Naive B cell (primary cell): ENCODE measurements at regions not wholly inside any gene's neighbourhood (a gene's known extent, or its start where the extent isn't known, plus 50 kb on each side); places are given as distances from the start of the nearest gene placed in this dataset.

Experiments used
- ATAC-seq, 2 donors: fragments of 150-1000 bp; cut with Tn5 transposase; 2 replicates each; pipeline ENCODE4 v1.10.0; 2021; ENCODE audit warnings: low read depth in 2 of 2, mild to moderate bottlenecking in 2 of 2, moderate library complexity in 2 of 2
- DNase-seq: peaks from one replicate; pipeline ENCODE4 v3.0.0; 2022
- H3K27ac Mint-ChIP-seq, 6 donors: one replicate each; pipeline ENCODE4 v1.8.0; 2020 to 2022; ENCODE audit warnings: mild to moderate bottlenecking in 6 of 6, mixed read lengths in 6 of 6, moderate library complexity in 5 of 6, inconsistent platforms in 2 of 6
- H3K27me3 Mint-ChIP-seq, 3 donors: one replicate each; pipeline ENCODE4 v1.8.0; 2021 to 2022; ENCODE audit warnings: mixed read lengths in 3 of 3, mild to moderate bottlenecking in 1 of 3
- H3K36me3 Mint-ChIP-seq, 2 donors: one replicate each; pipeline ENCODE4 v1.8.0; 2020 to 2022; ENCODE audit warnings: mixed read lengths in 2 of 2, inconsistent platforms in 1 of 2, mild to moderate bottlenecking in 1 of 2
- H3K4me1 Mint-ChIP-seq, 3 donors: one replicate each; pipeline ENCODE4 v1.8.0; 2020 to 2022; ENCODE audit warnings: mixed read lengths in 3 of 3, inconsistent platforms in 1 of 3, mild to moderate bottlenecking in 1 of 3, moderate library complexity in 1 of 3
- H3K4me3 Mint-ChIP-seq, 8 donors: one replicate each; pipeline ENCODE4 v1.8.0; 2020 to 2022; ENCODE audit warnings: mild to moderate bottlenecking in 8 of 8, mixed read lengths in 8 of 8, moderate library complexity in 8 of 8, inconsistent platforms in 2 of 8
- H3K9me3 Mint-ChIP-seq, 7 donors: one replicate each; pipeline ENCODE4 v1.8.0; 2020 to 2022; ENCODE audit warnings: mixed read lengths in 7 of 7, mild to moderate bottlenecking in 5 of 7, inconsistent platforms in 2 of 7, moderate library complexity in 1 of 7

- Mint-ChIP-seq H3K27me3 (peaks cover 0 to 16% (median 6%) of the 10 kb centered on the region in 3 donors), H3K9me3 (no peaks in the 10 kb centered on the region), H3K36me3 (no peaks in the 10 kb centered on the region), H3K4me1 (peaks cover 0 to 5% (median 0%) of the 10 kb centered on the region in 3 donors), H3K4me3 (no peak overlapping the region), H3K27ac (no peak overlapping the region)
- DNase-seq = no peak
- no peak for ATAC-seq
These were observed 687.7 kb upstream of the RBFOX1 start for GRCh38 chr16:6644916-6645315.

DNA sequence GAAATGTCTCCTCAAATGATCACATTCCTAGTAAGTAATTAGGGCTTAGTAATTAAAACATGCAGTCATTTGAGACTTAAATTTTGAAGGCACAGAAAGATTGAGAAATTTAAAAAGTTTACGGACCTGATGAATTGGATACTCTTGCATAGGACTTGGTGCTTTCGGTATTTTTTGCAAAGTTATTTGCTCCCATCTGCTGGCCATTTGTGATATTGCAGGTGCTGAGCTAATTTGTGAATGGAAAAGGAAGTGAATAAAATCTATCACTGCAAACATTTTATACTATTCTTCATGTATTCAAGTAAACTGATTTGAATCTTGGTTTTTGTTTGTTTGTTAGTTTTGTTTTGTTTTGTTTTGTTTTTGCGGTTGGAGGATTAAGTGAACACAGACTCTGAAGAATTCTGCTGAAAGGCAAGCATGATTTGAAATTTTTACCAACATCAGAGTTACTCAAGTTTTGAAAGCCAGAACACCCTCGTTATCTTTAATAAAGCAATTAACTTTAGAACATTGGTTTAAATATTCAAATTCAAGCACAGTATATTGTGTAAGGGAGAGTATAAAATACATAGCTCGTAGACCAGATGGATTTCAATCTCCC is 689.5 kb upstream of the RBFOX1 start:
- H3K27ac Mint-ChIP-seq = no peak overlapping the region

GRCh38 chr16:6642271-6642670 is 690.4 kb upstream of the RBFOX1 start:
- ATAC-seq (no peak), DNase-seq (no peak)
- Mint-ChIP-seq H3K36me3 (no peaks in the 10 kb centered on the region), H3K27me3 (peaks cover 0 to 16% (median 6%) of the 10 kb centered on the region in 3 donors), H3K4me3 (no peak overlapping the region), H3K9me3 (no peaks in the 10 kb centered on the region), H3K27ac (no peak overlapping the region), H3K4me1 (peaks cover 0 to 5% (median 0%) of the 10 kb centered on the region in 3 donors)

More for the DNA sequence above, 689.5 kb upstream of the RBFOX1 start:
- H3K9me3 Mint-ChIP-seq = no peaks in the 10 kb centered on the region
- ATAC-seq (no peak), DNase-seq (peak; percentile 4)
- H3K36me3 Mint-ChIP-seq = no peaks in the 10 kb centered on the region
- H3K27me3 Mint-ChIP-seq = peaks cover 0 to 16% (median 6%) of the 10 kb centered on the region in 3 donors
- H3K4me1 Mint-ChIP-seq = peaks cover 0 to 5% (median 0%) of the 10 kb centered on the region in 3 donors
- H3K4me3 Mint-ChIP-seq = no peak overlapping the region

DNA sequence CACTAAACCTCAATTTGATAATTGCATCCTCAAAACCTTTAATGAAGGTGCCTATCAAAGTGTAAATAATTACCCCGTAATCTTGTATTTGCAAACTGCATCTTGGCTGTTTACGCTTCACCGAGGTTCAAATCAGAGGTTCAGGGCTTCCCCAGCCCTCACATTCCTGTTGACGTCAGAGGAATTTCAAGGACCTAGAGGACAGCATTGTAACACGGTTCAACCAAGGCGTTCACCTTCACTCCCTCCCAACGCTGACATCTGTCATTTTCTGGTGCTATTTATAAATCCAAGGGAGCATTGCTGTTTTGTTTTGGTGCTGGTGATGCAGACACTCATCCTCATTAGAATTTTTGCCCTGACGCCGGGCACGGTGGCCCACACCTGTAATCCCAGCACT is 691.6 kb upstream of the RBFOX1 start:
- no peak overlapping the region for H3K4me3 Mint-ChIP-seq
- H3K27me3 Mint-ChIP-seq = peaks cover 0 to 16% (median 6%) of the 10 kb centered on the region in 3 donors
- peaks cover 0 to 5% (median 0%) of the 10 kb centered on the region in 3 donors for H3K4me1 Mint-ChIP-seq
- no peaks in the 10 kb centered on the region for H3K36me3 Mint-ChIP-seq
- no peak for ATAC-seq
- H3K9me3 Mint-ChIP-seq = no peaks in the 10 kb centered on the region
- DNase-seq = no peak
- H3K27ac Mint-ChIP-seq = no peak overlapping the region

- DNase-seq = no peak
- H3K9me3 Mint-ChIP-seq = peaks cover 0 to 2% (median 0%) of the 10 kb centered on the region in 7 donors
- no peaks in the 10 kb centered on the region for H3K4me1 Mint-ChIP-seq
- H3K36me3 Mint-ChIP-seq = no peaks in the 10 kb centered on the region
- no peak overlapping the region for H3K27ac Mint-ChIP-seq
- no peak for ATAC-seq
- no peak overlapping the region for H3K4me3 Mint-ChIP-seq
- peaks cover 0 to 6% (median 4%) of the 10 kb centered on the region in 3 donors for H3K27me3 Mint-ChIP-seq
These were observed 696.2 kb upstream of the RBFOX1 start for GRCh38 chr16:6636457-6636856.

DNA sequence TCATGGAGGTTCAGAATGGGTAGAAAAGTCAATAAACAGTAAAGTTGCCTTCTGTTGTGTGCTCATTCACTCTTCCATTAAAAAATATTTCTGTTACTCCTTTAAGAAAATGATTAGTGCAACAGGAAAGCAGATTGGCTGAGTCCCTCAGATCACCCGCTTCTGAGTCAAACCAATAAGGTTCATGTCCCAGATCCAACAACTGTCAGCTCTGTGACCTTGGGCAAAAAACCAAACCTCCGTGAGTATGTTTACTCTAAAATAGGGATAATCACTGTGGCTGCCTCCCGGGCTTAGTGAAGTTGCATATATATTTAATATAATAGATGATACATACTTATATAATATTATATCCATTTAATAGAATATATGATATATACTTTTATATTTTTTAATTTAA is 698.5 kb upstream of the RBFOX1 start:
- ATAC-seq = no peak
- peaks cover 0 to 4% (median 0%) of the 10 kb centered on the region in 3 donors for H3K27me3 Mint-ChIP-seq
- no peak for DNase-seq
- H3K9me3 Mint-ChIP-seq = peaks cover 0 to 2% (median 0%) of the 10 kb centered on the region in 7 donors
- no peak overlapping the region for H3K27ac Mint-ChIP-seq
- no peak overlapping the region for H3K4me3 Mint-ChIP-seq
- no peaks in the 10 kb centered on the region for H3K4me1 Mint-ChIP-seq
- no peaks in the 10 kb centered on the region for H3K36me3 Mint-ChIP-seq

- H3K27me3 Mint-ChIP-seq = peaks cover 0 to 4% (median 0%) of the 10 kb centered on the region in 3 donors
- H3K9me3 Mint-ChIP-seq = peaks cover 0 to 2% (median 0%) of the 10 kb centered on the region in 7 donors
- DNase-seq = no peak
- no peak for ATAC-seq
- H3K36me3 Mint-ChIP-seq = no peaks in the 10 kb centered on the region
- no peak overlapping the region for H3K27ac Mint-ChIP-seq
- no peak overlapping the region for H3K4me3 Mint-ChIP-seq
- H3K4me1 Mint-ChIP-seq = no peaks in the 10 kb centered on the region
These were observed 699.2 kb upstream of the RBFOX1 start for GRCh38 chr16:6633456-6633855.

- DNase-seq (no peak), ATAC-seq (no peak)
- Mint-ChIP-seq H3K4me1 (no peaks in the 10 kb centered on the region), H3K27me3 (peaks cover 0 to 4% (median 0%) of the 10 kb centered on the region in 3 donors), H3K27ac (no peak overlapping the region), H3K36me3 (no peaks in the 10 kb centered on the region), H3K9me3 (peaks cover 0 to 6% (median 0%) of the 10 kb centered on the region in 7 donors), H3K4me3 (no peak overlapping the region)
These were observed 703.5 kb upstream of the RBFOX1 start for GRCh38 chr16:6629110-6629509.

DNA sequence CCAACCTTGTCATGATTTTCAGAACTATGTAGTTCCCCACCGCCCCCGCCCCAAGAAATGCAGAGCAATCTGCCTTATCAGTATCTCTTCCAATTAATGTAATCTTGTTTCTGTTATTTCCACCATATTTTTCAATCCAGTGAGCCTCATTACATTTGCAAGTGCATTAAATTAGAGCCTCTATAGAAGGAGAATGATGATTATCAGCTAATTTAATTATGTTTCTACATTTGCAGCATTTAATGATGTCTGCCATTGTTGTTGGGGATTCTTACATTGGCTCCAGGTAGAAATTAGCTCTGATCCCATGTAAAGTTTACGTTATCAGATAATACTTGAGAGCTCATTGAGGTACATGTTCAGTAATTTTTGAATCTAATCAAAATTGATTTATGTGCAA is 707.0 kb upstream of the RBFOX1 start:
- no peaks in the 10 kb centered on the region for H3K4me1 Mint-ChIP-seq
- peaks cover under 1 to 11% (median 4%) of the 10 kb centered on the region in 7 donors for H3K9me3 Mint-ChIP-seq
- no peak overlapping the region for H3K4me3 Mint-ChIP-seq
- H3K27me3 Mint-ChIP-seq = no peaks in the 10 kb centered on the region
- peaks cover 0 to 4% of the 10 kb centered on the region in 2 donors for H3K36me3 Mint-ChIP-seq
- ATAC-seq = no peak
- no peak for DNase-seq
- no peak overlapping the region for H3K27ac Mint-ChIP-seq

DNA sequence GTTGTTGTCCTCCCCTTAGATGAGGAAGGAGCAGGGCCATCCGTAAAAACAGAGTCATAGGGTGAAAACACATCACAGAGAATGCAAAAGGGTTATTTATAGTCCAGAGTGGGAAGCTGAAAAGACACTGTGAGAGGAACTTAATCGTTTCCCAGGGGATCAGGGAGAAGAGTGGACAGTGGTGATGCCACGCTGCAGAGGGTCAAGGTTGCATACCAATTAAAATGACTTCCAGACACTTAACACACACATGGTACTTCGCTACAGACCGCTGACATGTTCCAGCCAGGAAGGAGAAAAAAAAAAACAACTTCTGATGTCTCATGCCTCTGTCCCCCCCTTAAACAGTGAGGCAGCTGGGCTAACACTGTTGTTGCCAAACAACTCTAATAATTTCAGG is 713.8 kb upstream of the RBFOX1 start:
- H3K9me3 Mint-ChIP-seq = peaks cover 2 to 17% (median 12%) of the 10 kb centered on the region in 7 donors
- no peaks in the 10 kb centered on the region for H3K4me1 Mint-ChIP-seq
- peaks cover 0 to 6% (median 5%) of the 10 kb centered on the region in 3 donors for H3K27me3 Mint-ChIP-seq
- DNase-seq (no peak), ATAC-seq (no peak)
- no peak overlapping the region for H3K4me3 Mint-ChIP-seq
- peaks cover 0 to 12% of the 10 kb centered on the region in 2 donors for H3K36me3 Mint-ChIP-seq
- H3K27ac Mint-ChIP-seq = no peak overlapping the region

- Mint-ChIP-seq H3K9me3 (peaks cover 2 to 17% (median 12%) of the 10 kb centered on the region in 7 donors), H3K36me3 (peaks cover 0 to 12% of the 10 kb centered on the region in 2 donors), H3K4me3 (no peak overlapping the region), H3K4me1 (no peaks in the 10 kb centered on the region), H3K27ac (no peak overlapping the region), H3K27me3 (peaks cover 0 to 6% (median 5%) of the 10 kb centered on the region in 3 donors)
- ATAC-seq = no peak
- DNase-seq = no peak
These were observed 715.9 kb upstream of the RBFOX1 start for GRCh38 chr16:6616746-6617145.

DNA sequence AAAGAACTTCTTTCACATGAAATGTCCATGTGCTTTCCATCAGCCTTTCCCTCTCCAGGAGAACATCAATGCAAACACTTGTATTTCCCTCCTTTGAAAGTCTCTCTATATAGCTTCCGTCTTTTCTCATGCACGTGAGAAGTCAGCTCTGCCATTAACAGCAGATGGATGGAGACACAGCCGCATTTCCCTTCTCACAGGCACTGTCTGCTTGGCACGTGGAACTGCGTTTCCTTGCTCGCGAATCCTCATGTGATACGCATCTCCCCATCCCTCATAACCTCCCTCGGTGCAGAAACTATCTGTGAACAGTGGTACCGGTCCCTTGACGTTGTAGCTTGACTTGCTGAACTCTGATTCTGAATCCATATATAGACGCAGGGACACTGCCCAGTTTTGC is 717.0 kb upstream of the RBFOX1 start:
- peak overlapping the region in 1 of 6 donors; percentile 10 for H3K27ac Mint-ChIP-seq
- peaks cover 0 to 8% of the 10 kb centered on the region in 2 donors for H3K36me3 Mint-ChIP-seq
- no peak for ATAC-seq
- no peaks in the 10 kb centered on the region for H3K4me1 Mint-ChIP-seq
- DNase-seq = no peak
- H3K27me3 Mint-ChIP-seq = peaks cover 0 to 7% (median 6%) of the 10 kb centered on the region in 3 donors
- peaks cover under 1 to 14% (median 7%) of the 10 kb centered on the region in 7 donors for H3K9me3 Mint-ChIP-seq
- no peak overlapping the region for H3K4me3 Mint-ChIP-seq

DNA sequence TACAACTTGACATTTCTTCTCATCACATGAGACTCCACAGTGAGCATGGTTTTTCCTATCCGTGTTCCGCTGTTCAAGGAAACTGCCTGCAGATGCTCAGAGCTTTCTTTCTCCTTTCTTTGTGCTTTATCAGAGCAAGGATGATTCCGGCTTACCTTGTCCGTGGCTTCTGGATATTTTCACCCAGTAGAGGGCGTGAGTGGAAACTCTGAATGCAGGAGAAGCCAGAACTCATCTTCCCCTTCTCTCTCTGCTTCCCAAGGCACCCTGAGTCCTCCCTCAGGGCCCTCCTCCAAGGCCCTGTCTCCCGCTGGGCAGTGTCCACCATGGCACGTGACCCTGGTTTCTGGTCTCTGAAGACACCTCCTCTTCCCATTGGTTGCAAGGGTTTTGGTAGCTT is 721.1 kb upstream of the RBFOX1 start:
- Mint-ChIP-seq H3K27ac (no peak overlapping the region), H3K4me3 (no peak overlapping the region), H3K27me3 (peaks cover 0 to 8% (median 6%) of the 10 kb centered on the region in 3 donors), H3K9me3 (peaks cover 0 to 13% (median 2%) of the 10 kb centered on the region in 7 donors), H3K4me1 (no peaks in the 10 kb centered on the region), H3K36me3 (no peaks in the 10 kb centered on the region)
- no peak for DNase-seq
- ATAC-seq = no peak

DNA sequence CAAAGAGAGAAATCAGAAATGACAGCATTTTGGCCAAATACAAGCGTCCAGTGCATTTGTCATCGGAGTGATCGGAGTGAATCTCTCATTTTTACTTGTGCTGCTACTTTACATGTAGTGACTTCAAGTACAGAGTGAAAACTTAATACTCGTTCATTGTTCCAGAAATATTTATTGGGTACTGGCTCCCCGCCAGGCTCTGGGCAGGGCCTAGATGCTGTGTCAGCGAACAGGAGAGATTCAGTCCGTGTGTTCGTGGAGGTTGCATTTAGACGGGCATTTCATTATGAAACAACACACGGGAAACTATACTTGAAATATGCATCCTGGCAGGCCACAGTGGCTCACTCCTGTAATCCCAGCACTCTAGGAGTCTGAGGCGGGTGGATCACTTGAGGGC is 727.2 kb upstream of the RBFOX1 start:
- H3K27me3 Mint-ChIP-seq = no peaks in the 10 kb centered on the region
- no peaks in the 10 kb centered on the region for H3K36me3 Mint-ChIP-seq
- no peak overlapping the region for H3K27ac Mint-ChIP-seq
- no peak for DNase-seq
- no peak overlapping the region for H3K4me3 Mint-ChIP-seq
- no peaks in the 10 kb centered on the region for H3K4me1 Mint-ChIP-seq
- peaks cover 0 to 12% (median 2%) of the 10 kb centered on the region in 7 donors for H3K9me3 Mint-ChIP-seq
- no peak for ATAC-seq
